Activated T-helper 17 cell treated with anti-CD3 and anti-CD28 coated beads, Interleukin-2, amount 50 U/mL, for 72 hours (primary cell): ENCODE measurements at regions not wholly inside any gene's neighbourhood (a gene's known extent, or its start where the extent isn't known, plus 50 kb on each side); places are given as distances from the start of the nearest gene placed in this dataset.

Source experiments
- ATAC-seq: fragments of 150-1000 bp; cut with Tn5 transposase; replicated peaks from 2 replicates; pipeline ENCODE4 v1.10.0; 2021; ENCODE audit warnings: mild to moderate bottlenecking, moderate library complexity
- H3K27ac Mint-ChIP-seq: one replicate; pipeline ENCODE4 v1.8.0; 2022; ENCODE audit warnings: mixed read lengths
- H3K27me3 Mint-ChIP-seq: one replicate; pipeline ENCODE4 v1.8.0; 2022; ENCODE audit warnings: mixed read lengths
- H3K36me3 Mint-ChIP-seq: one replicate; pipeline ENCODE4 v1.8.0; 2022; ENCODE audit warnings: low read depth, mild to moderate bottlenecking, mixed read lengths
- H3K4me1 Mint-ChIP-seq: one replicate; pipeline ENCODE4 v1.8.0; 2022; ENCODE audit warnings: mixed read lengths
- H3K4me3 Mint-ChIP-seq: one replicate; pipeline ENCODE4 v1.8.0; 2022; ENCODE audit warnings: mild to moderate bottlenecking, mixed read lengths
- H3K9me3 Mint-ChIP-seq: one replicate; pipeline ENCODE4 v1.8.0; 2022; ENCODE audit warnings: mixed read lengths

DNA sequence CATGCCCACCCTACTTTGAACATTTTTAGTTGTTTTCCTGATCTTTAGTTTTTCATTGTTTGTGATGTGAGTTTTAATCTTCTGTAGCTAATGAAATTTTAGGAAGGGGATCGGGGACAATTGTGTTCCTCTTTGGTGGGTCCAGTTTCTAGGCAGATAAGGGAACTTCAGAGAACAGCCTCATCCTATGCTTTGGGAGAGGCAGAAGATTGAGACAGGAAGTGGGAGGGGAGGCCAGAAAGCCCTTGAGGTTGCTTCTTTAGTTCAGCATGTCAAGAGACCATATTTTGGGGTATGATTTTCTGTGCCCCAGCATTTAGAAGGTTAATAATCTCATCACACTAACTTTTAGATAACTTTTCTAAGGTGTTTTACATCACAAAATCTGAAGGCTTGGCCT lies 191.0 kb downstream of the TANC2 start:
- Mint-ChIP-seq H3K36me3 (no peaks in the 10 kb centered on the region), H3K4me3 (no peak overlapping the region), H3K4me1 (peaks cover 4% of the 10 kb centered on the region), H3K9me3 (no peaks in the 10 kb centered on the region), H3K27me3 (no peaks in the 10 kb centered on the region), H3K27ac (no peak overlapping the region)
- no peak for ATAC-seq

DNA sequence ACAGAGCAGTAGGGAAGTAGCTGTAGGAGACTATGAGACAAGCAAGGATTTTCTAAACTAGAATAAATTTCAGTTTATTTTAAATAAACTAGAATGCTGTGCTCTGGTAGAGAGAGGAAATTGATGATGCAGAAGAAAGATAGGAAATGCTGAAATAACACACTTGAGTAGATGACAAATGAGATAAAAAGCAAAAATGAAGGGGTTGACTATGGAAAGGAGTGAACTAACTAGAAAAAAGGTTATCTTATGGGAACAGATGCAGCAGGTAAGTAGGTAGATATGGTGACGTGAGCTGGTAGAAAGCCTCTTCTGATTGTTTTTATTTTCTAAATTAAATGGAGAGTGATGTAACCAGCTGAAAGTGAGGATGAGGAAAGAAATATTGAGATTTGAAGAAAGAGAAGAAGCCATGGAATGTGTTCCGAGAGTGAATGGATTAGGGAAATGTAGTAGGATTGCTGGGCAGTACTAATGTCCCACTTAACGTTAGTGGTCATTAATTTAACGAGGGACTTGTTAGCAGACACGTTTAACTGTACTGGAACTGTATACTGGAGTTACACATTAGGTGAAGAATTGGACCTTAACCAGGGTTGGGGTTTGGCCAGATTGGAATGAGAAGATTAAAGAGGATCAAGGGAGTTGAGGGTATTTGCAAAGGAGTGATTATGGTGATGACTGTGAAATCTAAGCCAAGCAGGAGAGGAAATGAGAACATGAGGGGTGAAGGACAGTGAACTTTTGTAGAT lies 196.5 kb downstream of the TANC2 start:
- Mint-ChIP-seq H3K27ac (no peak overlapping the region), H3K4me3 (no peak overlapping the region), H3K36me3 (no peaks in the 10 kb centered on the region), H3K9me3 (no peaks in the 10 kb centered on the region), H3K4me1 (no peaks in the 10 kb centered on the region), H3K27me3 (no peaks in the 10 kb centered on the region)
- no peak for ATAC-seq

DNA sequence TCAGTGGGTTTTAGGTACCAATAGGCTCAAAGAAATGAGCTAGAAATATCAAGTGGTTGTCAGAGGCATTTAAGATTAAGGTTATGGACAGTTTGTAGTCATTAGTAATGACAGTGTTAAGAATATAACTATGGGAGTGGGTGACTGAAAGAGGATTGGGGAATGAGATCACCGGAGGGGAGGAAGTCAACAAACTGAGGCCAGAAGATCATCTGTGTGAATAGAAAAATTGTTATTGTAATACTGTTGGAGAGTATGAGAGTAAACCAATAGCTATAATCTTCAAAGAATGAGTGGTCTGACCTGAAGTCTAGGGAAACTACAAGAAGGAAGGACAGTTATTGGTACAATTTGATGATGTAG lies 197.1 kb downstream of the TANC2 start:
- no peak for ATAC-seq
- H3K27ac Mint-ChIP-seq, result no peak overlapping the region
- no peaks in the 10 kb centered on the region for H3K4me1 Mint-ChIP-seq
- no peak overlapping the region for H3K4me3 Mint-ChIP-seq
- no peaks in the 10 kb centered on the region for H3K36me3 Mint-ChIP-seq
- no peaks in the 10 kb centered on the region for H3K9me3 Mint-ChIP-seq
- H3K27me3 Mint-ChIP-seq, result no peaks in the 10 kb centered on the region

DNA sequence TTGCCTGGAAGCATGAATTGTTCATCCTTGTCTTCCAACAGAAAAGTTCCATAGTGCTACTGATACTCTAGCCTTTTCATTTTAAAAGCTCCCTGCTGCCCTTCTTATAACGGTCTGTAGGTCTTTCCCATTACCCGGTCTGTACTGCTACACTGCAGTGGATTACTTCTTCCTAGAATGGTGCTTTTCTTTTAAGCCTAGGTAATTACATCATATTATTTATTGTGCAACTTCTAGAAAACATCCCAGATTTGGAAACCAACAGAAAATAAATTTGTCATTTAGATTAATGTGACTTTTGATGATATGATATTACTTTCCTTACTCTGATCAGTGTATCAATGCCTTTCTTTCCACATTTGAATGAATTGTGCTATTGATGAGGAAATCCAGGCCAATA lies 199.4 kb downstream of the TANC2 start:
- ATAC-seq, result no peak

DNA sequence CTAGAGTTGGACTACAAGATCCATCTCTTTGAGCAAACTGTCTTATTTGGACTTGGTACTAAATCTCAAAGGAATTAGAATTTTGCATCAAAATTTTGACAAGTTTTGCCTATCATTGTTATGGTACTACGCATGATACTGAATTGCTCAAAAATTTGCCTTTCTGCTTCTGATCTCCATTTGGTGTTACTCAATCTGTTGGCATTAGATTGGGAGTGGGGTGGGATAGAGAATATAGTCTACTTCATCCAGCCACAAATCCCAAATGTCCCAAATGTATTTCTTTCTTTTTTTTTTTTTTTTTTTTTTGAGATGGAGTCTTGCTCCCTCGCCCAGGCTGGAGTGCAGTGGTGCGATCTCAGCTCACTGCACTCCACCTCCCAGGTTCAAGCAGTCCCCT lies 204.8 kb downstream of the TANC2 start:
- H3K36me3 Mint-ChIP-seq, result no peaks in the 10 kb centered on the region
- H3K4me3 Mint-ChIP-seq, result no peak overlapping the region
- no peaks in the 10 kb centered on the region for H3K9me3 Mint-ChIP-seq
- no peak for ATAC-seq
- H3K27ac Mint-ChIP-seq, result no peak overlapping the region
- H3K4me1 Mint-ChIP-seq, result no peaks in the 10 kb centered on the region
- no peaks in the 10 kb centered on the region for H3K27me3 Mint-ChIP-seq

More for the DNA sequence above, 199.4 kb downstream of the TANC2 start:
- Mint-ChIP-seq H3K4me3 (no peak overlapping the region), H3K36me3 (no peaks in the 10 kb centered on the region), H3K4me1 (no peaks in the 10 kb centered on the region), H3K27ac (no peak overlapping the region), H3K9me3 (no peaks in the 10 kb centered on the region), H3K27me3 (no peaks in the 10 kb centered on the region)

DNA sequence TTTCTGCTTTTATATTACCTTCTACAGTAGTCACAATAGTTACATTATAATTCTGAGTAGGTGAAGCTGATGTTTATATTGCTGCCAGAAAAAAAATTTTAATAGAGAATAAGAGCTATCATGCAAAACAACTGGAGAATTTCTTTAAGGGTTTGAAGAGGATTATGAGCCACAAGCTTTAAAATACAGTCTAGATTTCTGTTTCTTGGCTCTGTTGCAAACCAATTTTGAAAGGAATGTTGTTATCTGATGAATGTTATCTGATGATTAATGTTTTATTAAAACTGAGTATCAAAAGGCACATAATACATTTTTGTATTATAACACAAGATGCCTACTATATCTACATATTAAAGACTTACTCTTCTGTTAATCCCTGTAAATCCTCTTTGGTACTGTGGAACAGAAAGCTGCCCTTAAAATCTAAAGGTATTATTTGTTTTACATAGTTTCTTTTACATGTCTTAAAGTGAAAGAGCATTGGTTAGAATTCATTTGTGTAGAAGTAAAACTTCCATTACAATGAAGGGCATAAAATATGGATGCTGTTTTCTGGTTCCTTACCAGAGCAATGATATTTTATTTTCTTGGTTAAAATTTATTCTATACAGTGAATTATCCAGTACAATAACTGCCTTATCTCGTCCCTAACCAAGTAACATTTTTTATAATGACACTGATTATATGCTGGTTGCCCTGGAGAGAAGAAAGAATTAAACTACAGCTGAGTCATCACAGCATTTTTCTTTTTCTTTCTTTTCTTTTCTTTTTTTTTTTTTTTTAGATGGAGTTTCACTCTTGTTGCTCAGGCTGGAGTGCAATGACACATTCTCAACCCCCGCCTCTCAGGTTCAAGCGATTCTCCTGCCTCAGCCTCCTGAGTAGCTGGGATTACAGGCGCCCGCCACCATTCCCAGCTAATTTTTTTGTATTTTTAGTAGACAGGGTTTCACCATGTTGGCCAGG lies 205.7 kb downstream of the TANC2 start:
- Mint-ChIP-seq H3K27me3 (no peaks in the 10 kb centered on the region), H3K4me3 (no peak overlapping the region), H3K9me3 (no peaks in the 10 kb centered on the region), H3K4me1 (no peaks in the 10 kb centered on the region), H3K36me3 (no peaks in the 10 kb centered on the region), H3K27ac (no peak overlapping the region)
- ATAC-seq, result no peak

DNA sequence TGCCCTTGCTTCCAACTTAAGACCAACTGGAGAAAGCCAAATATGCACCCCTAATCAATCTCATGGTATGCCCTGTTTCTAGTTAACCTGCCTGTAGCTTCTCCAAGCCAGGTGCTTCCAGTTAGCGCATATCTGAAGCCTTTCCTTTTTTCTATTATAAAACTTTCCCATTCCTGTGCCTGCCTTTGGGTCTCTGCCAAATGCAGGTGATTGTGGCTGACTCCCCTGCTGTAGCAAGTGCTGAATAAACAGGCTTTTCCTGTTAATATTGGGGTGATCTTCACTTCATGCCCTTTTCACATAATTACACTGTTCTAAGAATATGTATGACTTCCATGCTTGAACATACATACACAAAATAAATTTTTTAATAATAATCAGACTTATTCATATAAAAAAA lies 207.4 kb downstream of the TANC2 start:
- Mint-ChIP-seq H3K27me3 (no peaks in the 10 kb centered on the region), H3K36me3 (no peaks in the 10 kb centered on the region), H3K27ac (no peak overlapping the region), H3K4me1 (no peaks in the 10 kb centered on the region), H3K9me3 (no peaks in the 10 kb centered on the region), H3K4me3 (no peak overlapping the region)
- ATAC-seq, result no peak

DNA sequence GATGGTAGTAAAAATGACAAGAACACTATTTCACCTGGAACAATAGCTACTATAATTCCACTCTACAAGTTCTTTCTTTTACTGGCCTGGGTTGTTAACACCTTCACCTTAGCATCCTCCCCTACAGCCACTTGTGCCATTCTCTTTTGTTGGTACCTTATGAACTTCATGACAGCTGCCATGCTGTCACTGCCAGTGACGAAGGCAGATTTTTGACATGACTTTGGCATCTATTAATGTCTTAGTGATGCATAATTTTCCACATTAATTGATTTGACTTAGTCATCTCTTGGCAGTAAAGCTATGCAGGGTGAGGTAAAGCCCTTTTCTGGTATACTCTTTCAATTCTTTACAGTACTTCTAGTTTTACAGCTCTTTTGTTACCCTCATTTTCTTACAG lies 207.9 kb downstream of the TANC2 start:
- no peak for ATAC-seq
- no peaks in the 10 kb centered on the region for H3K27me3 Mint-ChIP-seq
- no peak overlapping the region for H3K27ac Mint-ChIP-seq
- no peaks in the 10 kb centered on the region for H3K36me3 Mint-ChIP-seq
- H3K9me3 Mint-ChIP-seq, result no peaks in the 10 kb centered on the region
- no peaks in the 10 kb centered on the region for H3K4me1 Mint-ChIP-seq
- H3K4me3 Mint-ChIP-seq, result no peak overlapping the region

DNA sequence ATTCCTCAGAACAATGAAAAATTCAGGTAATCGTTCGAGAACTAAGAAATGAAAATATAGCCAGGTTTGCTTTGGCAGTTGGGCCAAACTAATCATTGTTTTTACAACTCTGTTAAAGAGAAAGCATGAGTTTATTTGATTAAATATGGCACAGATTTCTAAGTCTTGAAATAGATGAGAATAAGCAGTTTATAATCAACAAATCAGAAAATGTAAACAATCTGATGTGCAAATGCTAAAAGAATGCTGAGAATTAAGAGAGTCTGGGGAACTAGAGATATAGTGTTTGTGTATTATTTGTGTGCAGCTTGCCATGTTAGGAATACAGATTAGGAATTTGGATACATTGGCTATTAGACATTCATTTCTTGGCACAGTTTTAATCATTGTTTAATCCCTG lies 212.5 kb downstream of the TANC2 start:
- H3K9me3 Mint-ChIP-seq, result peaks cover 5% of the 10 kb centered on the region
- H3K4me3 Mint-ChIP-seq, result no peak overlapping the region
- H3K27ac Mint-ChIP-seq, result no peak overlapping the region

DNA sequence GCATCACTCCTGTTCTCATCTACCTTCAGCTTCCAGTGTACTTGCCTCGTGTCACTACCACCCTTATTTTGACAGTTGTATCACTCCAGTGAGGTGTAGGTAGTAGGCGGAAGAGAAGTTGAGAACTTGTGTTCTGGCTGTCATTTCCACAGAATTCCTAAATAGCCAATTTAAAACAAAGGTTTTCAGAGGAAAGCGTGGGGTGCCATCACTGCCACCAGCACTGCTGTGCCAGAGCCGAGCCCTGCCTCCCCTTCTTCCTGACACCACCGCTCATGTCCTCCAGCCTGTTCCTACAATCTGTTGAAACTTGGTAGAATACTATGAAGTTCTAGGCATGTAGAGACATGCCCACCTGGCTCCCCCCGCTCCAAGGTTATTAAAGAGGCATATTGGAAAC lies 215.8 kb downstream of the TANC2 start:
- no peak overlapping the region for H3K4me3 Mint-ChIP-seq
- no peaks in the 10 kb centered on the region for H3K4me1 Mint-ChIP-seq
- peak overlapping the region; percentile 41 for H3K27ac Mint-ChIP-seq
- no peak for ATAC-seq
- no peaks in the 10 kb centered on the region for H3K36me3 Mint-ChIP-seq
- peaks cover 5% of the 10 kb centered on the region for H3K9me3 Mint-ChIP-seq
- no peaks in the 10 kb centered on the region for H3K27me3 Mint-ChIP-seq

More for the DNA sequence above, 212.5 kb downstream of the TANC2 start:
- Mint-ChIP-seq H3K36me3 (no peaks in the 10 kb centered on the region), H3K4me1 (no peaks in the 10 kb centered on the region), H3K27me3 (no peaks in the 10 kb centered on the region)
- ATAC-seq, result no peak

DNA sequence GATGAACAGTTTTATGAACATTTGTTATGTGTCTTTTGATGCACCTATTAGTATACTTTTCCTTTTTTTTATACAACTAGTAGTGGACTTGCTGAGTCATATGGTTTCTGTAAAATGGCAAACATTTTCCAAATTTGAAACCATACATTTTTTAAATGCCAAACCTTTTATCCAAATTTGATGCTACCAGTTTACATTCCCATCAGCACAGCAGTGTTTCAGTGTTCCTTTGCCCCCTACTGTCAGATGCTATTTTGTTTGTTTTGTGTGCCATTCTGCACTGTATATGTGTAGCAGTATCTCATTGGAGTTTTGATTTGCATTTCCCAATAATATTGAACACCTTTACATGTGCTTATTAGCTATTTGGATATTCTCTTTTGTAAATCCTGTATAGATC lies 219.4 kb downstream of the TANC2 start:
- Mint-ChIP-seq H3K27ac (no peak overlapping the region), H3K9me3 (peaks cover 5% of the 10 kb centered on the region), H3K4me1 (no peaks in the 10 kb centered on the region), H3K27me3 (no peaks in the 10 kb centered on the region), H3K4me3 (no peak overlapping the region), H3K36me3 (no peaks in the 10 kb centered on the region)
- no peak for ATAC-seq

DNA sequence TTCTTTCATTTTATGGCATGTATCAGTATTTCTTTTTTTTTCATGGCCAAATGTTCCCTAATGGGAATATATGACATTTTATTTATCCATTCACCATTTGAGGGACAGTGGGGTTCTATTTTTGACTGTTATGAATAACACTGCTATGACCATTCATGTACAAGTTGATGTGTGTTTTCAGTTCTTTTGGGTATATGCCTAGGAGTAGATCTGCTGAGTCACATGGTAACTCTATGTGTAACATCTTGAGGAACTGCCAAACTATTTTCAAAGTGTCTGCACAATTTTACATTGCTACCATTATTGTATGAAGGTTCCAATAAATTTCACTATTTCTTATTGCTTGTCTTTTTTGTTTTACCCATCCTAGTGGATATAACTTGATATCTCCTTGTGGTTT lies 223.0 kb downstream of the TANC2 start:
- Mint-ChIP-seq H3K4me1 (no peaks in the 10 kb centered on the region), H3K27me3 (no peaks in the 10 kb centered on the region), H3K36me3 (peaks cover 5% of the 10 kb centered on the region), H3K27ac (peak overlapping the region; percentile 19), H3K4me3 (no peak overlapping the region), H3K9me3 (no peaks in the 10 kb centered on the region)
- ATAC-seq, result peak; percentile 61

DNA sequence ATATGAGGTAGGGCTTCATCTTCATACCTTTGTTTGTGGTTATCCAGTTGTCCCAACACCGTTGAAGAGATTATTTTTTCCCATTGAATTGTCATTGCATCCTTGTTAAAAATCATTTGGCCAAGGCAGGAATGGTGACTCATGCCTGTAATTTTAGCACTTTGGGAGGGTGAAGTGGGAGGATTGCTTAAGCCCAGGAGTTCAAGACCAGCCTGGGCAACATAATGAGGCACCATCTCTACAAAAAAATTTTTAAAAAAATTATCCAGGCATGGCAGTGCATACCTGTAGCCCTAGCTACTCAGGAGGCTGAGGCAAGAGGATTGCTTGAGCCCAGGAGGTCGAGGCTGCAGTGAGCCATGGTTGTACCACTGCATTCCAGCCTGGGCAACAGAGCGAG lies 223.9 kb downstream of the TANC2 start:
- Mint-ChIP-seq H3K36me3 (peaks cover 9% of the 10 kb centered on the region), H3K27ac (no peak overlapping the region), H3K9me3 (no peaks in the 10 kb centered on the region), H3K4me1 (no peaks in the 10 kb centered on the region), H3K27me3 (no peaks in the 10 kb centered on the region), H3K4me3 (no peak overlapping the region)
- no peak for ATAC-seq

DNA sequence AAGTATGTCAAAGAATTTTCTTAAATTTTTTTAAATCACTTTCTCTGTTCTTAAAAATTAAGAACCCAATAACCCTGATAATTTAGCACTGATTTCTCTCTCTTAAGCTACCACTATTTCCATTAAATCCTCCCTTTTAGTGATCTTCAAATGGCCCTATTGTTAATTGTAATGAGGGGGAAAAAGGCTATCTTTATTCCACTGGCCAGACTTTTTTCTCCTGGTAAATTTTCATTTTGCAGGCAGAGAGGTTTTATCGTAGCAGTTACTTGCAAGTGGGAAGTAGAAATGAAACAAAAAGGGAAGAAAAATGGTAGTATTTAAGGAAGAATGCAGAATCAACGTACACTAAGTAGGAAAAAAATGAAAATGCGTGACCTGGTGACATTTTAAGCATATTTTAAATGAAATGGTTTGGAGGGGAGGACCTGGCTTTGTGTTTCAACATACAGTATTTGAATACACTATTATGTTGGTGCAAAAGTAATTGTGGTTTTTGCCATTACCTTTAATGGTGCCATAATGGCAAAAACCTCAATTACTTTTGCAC lies 224.9 kb downstream of the TANC2 start:
- Mint-ChIP-seq H3K36me3 (peaks cover 17% of the 10 kb centered on the region), H3K4me1 (no peaks in the 10 kb centered on the region), H3K4me3 (no peak overlapping the region), H3K9me3 (no peaks in the 10 kb centered on the region), H3K27me3 (no peaks in the 10 kb centered on the region), H3K27ac (no peak overlapping the region)
- ATAC-seq, result no peak

DNA sequence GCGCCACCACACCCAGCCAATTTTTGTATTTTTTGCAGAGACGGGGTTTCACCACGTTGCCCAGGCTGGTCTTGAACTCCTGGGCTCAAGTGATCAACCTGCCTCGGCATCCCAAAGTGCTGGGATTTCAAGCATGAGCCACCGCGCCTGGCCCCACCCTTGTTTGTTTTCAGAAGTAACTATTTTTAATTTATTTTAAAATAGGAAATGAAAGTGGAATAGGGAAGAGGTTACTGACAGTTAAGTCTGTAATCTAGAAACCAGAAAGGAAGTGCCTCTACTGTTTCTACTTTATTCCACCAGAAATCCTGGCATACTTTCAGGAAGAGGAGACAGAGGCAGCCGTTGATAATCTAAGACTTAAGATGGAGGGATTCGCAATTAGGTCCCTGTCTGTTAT lies 225.6 kb downstream of the TANC2 start:
- H3K36me3 Mint-ChIP-seq, result peaks cover 17% of the 10 kb centered on the region
- no peak overlapping the region for H3K4me3 Mint-ChIP-seq
- no peaks in the 10 kb centered on the region for H3K9me3 Mint-ChIP-seq
- no peak overlapping the region for H3K27ac Mint-ChIP-seq
- no peak for ATAC-seq
- H3K27me3 Mint-ChIP-seq, result no peaks in the 10 kb centered on the region
- no peaks in the 10 kb centered on the region for H3K4me1 Mint-ChIP-seq
